Stomach (tissue), 4 donors: ENCODE measurements at regions not wholly inside any gene's neighbourhood (a gene's known extent, or its start where the extent isn't known, plus 50 kb on each side); places are given as distances from the start of the nearest gene placed in this dataset.

Experiments
- CTCF ChIP-seq, 7 experiments: fragments of 450-650 bp in 4 of 7; fragments of 200-600 bp in 3 of 7; sonication (generic) in 3 of 7; IDR thresholded peaks; one replicate each; pipeline ENCODE4 v1.5.1; 2016 to 2019; ENCODE audit warnings: antibody characterized with exemption in 7 of 7, control low read depth in 2 of 7, mild to moderate bottlenecking in 1 of 7
- POLR2A ChIP-seq, 4 donors: fragments of 450-650 bp; IDR thresholded peaks; one replicate each; pipeline ENCODE4 v1.6.1; 2016; ENCODE audit warnings: antibody characterized with exemption in 4 of 4, control low read depth in 2 of 4, mild to moderate bottlenecking in 1 of 4, moderate library complexity in 1 of 4
- POLR2AphosphoS5 ChIP-seq, 3 donors: sonication (generic); formaldehyde crosslinking; IDR thresholded peaks; one replicate each; pipeline ENCODE4 v1.6.1; 2016; ENCODE audit warnings: antibody characterized with exemption in 3 of 3

GRCh38 chr9:134988706-134989105, 71.0 kb upstream of the FCN1 start:
- TF ChIP-seq POLR2AphosphoS5 (IDR thresholded peaks at IDR 0.05) (no peak), CTCF (IDR thresholded peaks at IDR 0.05) (no peak), POLR2A (IDR thresholded peaks at IDR 0.05) (no peak)
